SK-N-SH treated with all-trans-retinoic acid at 6 μM for 48 hours (cell line): ENCODE measurements at regions not wholly inside any gene's neighbourhood (a gene's known extent, or its start where the extent isn't known, plus 50 kb on each side); places are given as distances from the start of the nearest gene placed in this dataset.

Experiments
- ESRRG ChIP-seq: fragments of 250-450 bp; sonication (Bioruptor Pico); IDR thresholded peaks from 2 replicates; pipeline ENCODE4 v1.6.1; 2021; ENCODE audit warnings: mild to moderate bottlenecking
- PATZ1 ChIP-seq: fragments of 250-450 bp; sonication (Bioruptor Pico); IDR thresholded peaks from 2 replicates; pipeline ENCODE4 v1.8.0; 2020; ENCODE audit warnings: mild to moderate bottlenecking, moderate library complexity, borderline replicate concordance
- RARB ChIP-seq: fragments of 250-450 bp; sonication (Bioruptor Pico); IDR thresholded peaks from 2 replicates; pipeline ENCODE4 v1.8.0; 2021; ENCODE audit warnings: mild to moderate bottlenecking, moderate library complexity
- SNAI2 ChIP-seq: fragments of 250-450 bp; sonication (Bioruptor Pico); IDR thresholded peaks from 2 replicates; pipeline ENCODE4 v1.5.0; 2020; ENCODE audit warnings: mild to moderate bottlenecking, moderate library complexity
- TCF4 ChIP-seq: fragments of 250-450 bp; sonication (Bioruptor Pico); IDR thresholded peaks from 2 replicates; pipeline ENCODE4 v1.8.0; 2021; ENCODE audit warnings: mild to moderate bottlenecking, moderate library complexity, borderline replicate concordance
- TSHZ2 ChIP-seq: fragments of 250-450 bp; sonication (Bioruptor Pico); IDR thresholded peaks from 2 replicates; pipeline ENCODE4 v1.5.0; 2020; ENCODE audit warnings: mild to moderate bottlenecking, moderate library complexity
- ZFP3 ChIP-seq: fragments of 250-450 bp; sonication (Bioruptor Pico); IDR thresholded peaks from 2 replicates; pipeline ENCODE4 v1.5.0; 2020; ENCODE audit warnings: mild to moderate bottlenecking, moderate library complexity

- TF ChIP-seq TCF4 (CRISPR knock-in tag) (no peak), RARB (CRISPR knock-in tag) (no peak), PATZ1 (no peak), SNAI2 (no peak), ESRRG (no peak), TSHZ2 (CRISPR knock-in tag) (no peak), ZFP3 (CRISPR knock-in tag) (no peak)
Observed at GRCh38 chr1:104785575-104786187, 1036.0 kb downstream of the AMY1C start.
